ENCODE measurements at regions not wholly inside any gene's neighbourhood (a gene's known extent, or its start where the extent isn't known, plus 50 kb on each side); places are given as distances from the start of the nearest gene placed in this dataset.

DNA sequence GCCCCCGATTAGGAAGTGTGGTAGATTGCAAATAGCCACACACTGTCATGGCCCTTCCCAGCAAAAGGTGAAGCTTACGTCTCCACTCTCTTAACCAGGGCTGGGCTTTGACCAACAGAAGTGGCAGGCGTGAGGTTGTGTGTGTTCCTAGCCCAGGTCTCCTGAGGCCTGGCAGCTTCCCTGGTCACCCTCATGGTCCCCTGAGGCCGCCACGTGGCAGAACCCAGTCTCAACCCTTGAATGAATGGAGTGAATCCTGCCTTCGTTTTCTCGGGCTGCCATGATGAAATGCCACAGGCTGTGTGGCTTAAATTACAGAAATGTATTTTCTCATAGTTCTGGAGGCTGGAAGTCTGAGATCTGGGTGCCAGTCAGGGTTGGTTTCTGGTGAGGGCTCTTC, 370.4 kb downstream of the IRX2 start:
- H3K9me3 Mint-ChIP-seq = no peaks in the 10 kb centered on the region

GRCh38 chr5:2378976-2379375, 372.5 kb downstream of the IRX2 start:
- H3K36me3 Mint-ChIP-seq (ENCODE audit: low read depth) = no peaks in the 10 kb centered on the region
- H3K27me3 Mint-ChIP-seq (ENCODE audit: low read depth) = no peaks in the 10 kb centered on the region
- H3K4me3 Mint-ChIP-seq = no peak overlapping the region
- H3K4me1 Mint-ChIP-seq (ENCODE audit: low read depth) = no peaks in the 10 kb centered on the region
- H3K27ac Mint-ChIP-seq = no peak overlapping the region
- no peak for DNase-seq (ENCODE audit: low spot score)
- H3K9me3 Mint-ChIP-seq = no peaks in the 10 kb centered on the region

More for the DNA sequence above, 370.4 kb downstream of the IRX2 start:
- Mint-ChIP-seq H3K27me3 (ENCODE audit: low read depth) (no peaks in the 10 kb centered on the region), H3K27ac (no peak overlapping the region), H3K36me3 (ENCODE audit: low read depth) (no peaks in the 10 kb centered on the region), H3K4me3 (no peak overlapping the region), H3K4me1 (ENCODE audit: low read depth) (no peaks in the 10 kb centered on the region)
- DNase-seq (ENCODE audit: low spot score) = no peak

DNA sequence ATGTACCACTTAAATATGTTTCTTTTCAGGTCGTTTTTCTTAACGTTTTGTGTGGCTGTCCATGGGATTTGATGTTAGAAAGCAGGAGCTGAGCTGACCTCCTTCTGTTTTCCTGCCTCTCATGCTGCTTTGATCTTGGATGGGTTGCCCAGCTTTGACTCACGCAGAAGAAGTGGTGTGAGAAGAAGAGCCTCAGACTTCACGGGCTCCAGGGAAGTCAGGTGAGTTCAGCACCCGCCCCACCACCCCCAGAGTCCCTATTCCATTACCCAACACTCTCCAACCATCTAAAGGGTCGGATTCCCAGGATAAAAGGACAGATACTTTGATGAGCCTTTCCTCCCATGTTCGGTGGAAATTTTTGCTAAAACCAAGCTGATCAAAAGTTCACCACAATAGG, 373.4 kb downstream of the IRX2 start:
- Mint-ChIP-seq H3K4me3 (no peak overlapping the region), H3K27ac (no peak overlapping the region), H3K9me3 (peaks cover 4% of the 10 kb centered on the region), H3K27me3 (ENCODE audit: low read depth) (no peaks in the 10 kb centered on the region), H3K4me1 (ENCODE audit: low read depth) (no peaks in the 10 kb centered on the region), H3K36me3 (ENCODE audit: low read depth) (no peaks in the 10 kb centered on the region)
- no peak for DNase-seq (ENCODE audit: low spot score)

DNA sequence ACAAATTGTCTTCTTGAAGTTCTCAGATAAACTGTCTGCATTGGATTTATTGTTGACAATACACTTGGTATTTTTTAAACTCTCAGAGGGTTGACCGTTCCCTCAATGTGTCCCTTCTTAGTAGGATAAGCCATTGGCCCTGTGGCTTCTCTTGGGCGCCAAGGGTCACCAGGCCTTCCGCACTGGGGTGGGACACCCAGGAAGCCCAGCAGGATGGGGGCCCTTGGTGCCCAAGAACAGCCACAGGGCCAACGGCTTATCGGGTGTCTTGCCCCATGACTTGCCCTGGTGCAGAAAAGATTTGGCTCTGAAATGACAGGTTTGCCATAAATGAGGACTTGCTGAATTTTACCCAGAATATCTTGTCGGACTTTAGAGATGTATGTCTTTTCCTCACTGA, 375.0 kb downstream of the IRX2 start:
- Mint-ChIP-seq H3K27ac (no peak overlapping the region), H3K36me3 (ENCODE audit: low read depth) (no peaks in the 10 kb centered on the region), H3K9me3 (peaks cover 16% of the 10 kb centered on the region), H3K27me3 (ENCODE audit: low read depth) (no peaks in the 10 kb centered on the region), H3K4me3 (no peak overlapping the region), H3K4me1 (ENCODE audit: low read depth) (no peaks in the 10 kb centered on the region)
- no peak for DNase-seq (ENCODE audit: low spot score)

- no peaks in the 10 kb centered on the region for H3K4me1 Mint-ChIP-seq (ENCODE audit: low read depth)
These were observed 375.7 kb downstream of the IRX2 start for GRCh38 chr5:2375757-2376250.

DNA sequence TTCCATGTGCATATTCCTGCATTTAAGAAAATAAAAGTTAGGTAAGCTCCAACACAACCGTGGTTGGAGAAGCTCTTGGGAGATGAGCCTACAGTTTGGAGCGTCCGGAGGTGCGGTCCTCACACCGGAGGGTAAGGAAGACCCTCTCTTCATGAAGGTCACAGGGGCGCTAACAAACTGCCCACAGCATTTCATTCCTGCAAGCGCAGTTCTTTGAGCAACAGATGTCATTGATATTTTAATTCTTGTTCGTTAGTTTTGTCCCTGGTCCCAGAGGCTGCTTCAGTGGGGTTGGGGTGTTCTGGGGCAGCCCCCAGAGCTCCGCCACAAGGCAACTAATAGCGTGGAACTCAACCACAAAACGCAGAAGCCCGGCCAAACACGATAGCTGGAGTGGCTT, 376.2 kb downstream of the IRX2 start:
- Mint-ChIP-seq H3K4me3 (no peak overlapping the region), H3K9me3 (peaks cover 16% of the 10 kb centered on the region), H3K4me1 (ENCODE audit: low read depth) (no peaks in the 10 kb centered on the region), H3K36me3 (ENCODE audit: low read depth) (no peaks in the 10 kb centered on the region), H3K27me3 (ENCODE audit: low read depth) (no peaks in the 10 kb centered on the region), H3K27ac (no peak overlapping the region)
- no peak for DNase-seq (ENCODE audit: low spot score)

More at GRCh38 chr5:2375757-2376250, 375.7 kb downstream of the IRX2 start:
- no peak for DNase-seq (ENCODE audit: low spot score)
- H3K27ac Mint-ChIP-seq = no peak overlapping the region
- peaks cover 16% of the 10 kb centered on the region for H3K9me3 Mint-ChIP-seq
- no peaks in the 10 kb centered on the region for H3K27me3 Mint-ChIP-seq (ENCODE audit: low read depth)
- no peaks in the 10 kb centered on the region for H3K36me3 Mint-ChIP-seq (ENCODE audit: low read depth)
- no peak overlapping the region for H3K4me3 Mint-ChIP-seq

- DNase-seq (ENCODE audit: low spot score) = no peak
- Mint-ChIP-seq H3K4me1 (ENCODE audit: low read depth) (no peaks in the 10 kb centered on the region), H3K27ac (no peak overlapping the region), H3K36me3 (ENCODE audit: low read depth) (peaks cover under 1% of the 10 kb centered on the region), H3K27me3 (ENCODE audit: low read depth) (no peaks in the 10 kb centered on the region), H3K4me3 (no peak overlapping the region), H3K9me3 (peaks cover 18% of the 10 kb centered on the region)
These were observed 376.8 kb downstream of the IRX2 start for GRCh38 chr5:2374703-2375102.

DNA sequence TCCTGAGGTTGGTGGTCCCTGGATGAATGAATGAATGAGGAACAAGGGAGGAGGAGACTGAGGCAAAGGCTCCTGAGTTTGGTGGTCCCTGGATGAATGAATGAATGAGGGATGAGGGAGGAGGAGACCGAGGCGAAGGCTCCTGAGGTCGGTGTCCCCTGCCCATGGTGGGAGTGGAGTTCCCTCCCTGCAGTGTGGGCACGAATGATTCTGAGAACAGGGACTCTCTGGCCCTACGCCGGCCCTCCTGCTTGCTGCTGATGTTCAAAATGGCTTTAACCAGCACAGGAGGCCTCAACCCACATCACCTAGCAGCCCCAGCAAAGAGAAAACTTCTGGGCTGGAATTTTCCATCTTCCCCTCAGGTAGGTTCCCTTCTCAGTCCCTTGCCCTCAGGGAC, 377.8 kb downstream of the IRX2 start:
- H3K27ac Mint-ChIP-seq = no peak overlapping the region
- no peaks in the 10 kb centered on the region for H3K4me1 Mint-ChIP-seq (ENCODE audit: low read depth)
- no peak overlapping the region for H3K4me3 Mint-ChIP-seq
- peaks cover 1% of the 10 kb centered on the region for H3K36me3 Mint-ChIP-seq (ENCODE audit: low read depth)
- DNase-seq (ENCODE audit: low spot score) = no peak
- H3K9me3 Mint-ChIP-seq = peaks cover 22% of the 10 kb centered on the region
- H3K27me3 Mint-ChIP-seq (ENCODE audit: low read depth) = no peaks in the 10 kb centered on the region

GRCh38 chr5:2371419-2371710, 380.1 kb downstream of the IRX2 start:
- Mint-ChIP-seq H3K4me3 (no peak overlapping the region), H3K4me1 (ENCODE audit: low read depth) (no peaks in the 10 kb centered on the region), H3K9me3 (peaks cover 22% of the 10 kb centered on the region), H3K27ac (no peak overlapping the region), H3K36me3 (ENCODE audit: low read depth) (peaks cover 1% of the 10 kb centered on the region), H3K27me3 (ENCODE audit: low read depth) (no peaks in the 10 kb centered on the region)
- DNase-seq (ENCODE audit: low spot score) = no peak

DNA sequence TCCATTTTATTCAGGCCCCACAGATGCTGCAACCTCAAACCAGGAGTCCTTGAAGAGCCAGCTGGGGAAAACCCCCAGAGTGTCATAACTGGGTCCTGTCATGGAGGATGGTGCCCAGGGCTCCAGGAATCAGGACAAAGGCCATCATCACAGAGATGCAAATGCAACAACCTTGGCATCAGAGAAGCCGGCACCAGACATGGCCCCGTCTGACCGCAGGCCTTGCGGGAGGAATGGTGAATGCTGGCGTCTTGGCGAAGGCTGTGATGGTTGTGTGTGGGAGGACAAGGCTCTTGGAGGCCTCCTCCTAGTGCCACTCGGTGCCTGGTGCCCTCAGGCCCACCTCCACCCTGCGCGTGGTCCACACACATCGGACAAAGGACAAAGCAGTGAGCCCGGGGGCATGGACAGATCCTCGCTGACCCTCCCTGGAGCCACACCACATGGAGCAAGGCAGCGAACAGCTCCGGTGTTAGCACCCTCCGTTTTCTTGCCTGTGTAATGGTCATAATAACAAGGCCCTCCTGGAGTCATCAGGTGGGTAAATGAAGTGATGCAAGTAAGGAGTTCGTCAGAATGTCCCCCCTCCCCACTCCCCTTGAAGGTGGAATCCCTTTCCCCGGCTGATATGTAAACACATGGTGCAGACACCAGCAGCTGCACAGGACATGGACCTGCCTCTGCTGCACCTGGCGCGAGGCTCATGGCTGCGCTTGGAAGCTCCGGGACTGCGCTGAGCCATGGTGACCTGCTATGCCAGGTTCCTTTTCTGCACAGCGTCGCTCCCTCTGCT, 380.7 kb downstream of the IRX2 start:
- no peak overlapping the region for H3K4me3 Mint-ChIP-seq
- H3K27me3 Mint-ChIP-seq (ENCODE audit: low read depth) = no peaks in the 10 kb centered on the region
- peaks cover 1% of the 10 kb centered on the region for H3K36me3 Mint-ChIP-seq (ENCODE audit: low read depth)
- no peak overlapping the region for H3K27ac Mint-ChIP-seq
- H3K4me1 Mint-ChIP-seq (ENCODE audit: low read depth) = no peaks in the 10 kb centered on the region
- no peak for DNase-seq (ENCODE audit: low spot score)
- peaks cover 22% of the 10 kb centered on the region for H3K9me3 Mint-ChIP-seq

DNA sequence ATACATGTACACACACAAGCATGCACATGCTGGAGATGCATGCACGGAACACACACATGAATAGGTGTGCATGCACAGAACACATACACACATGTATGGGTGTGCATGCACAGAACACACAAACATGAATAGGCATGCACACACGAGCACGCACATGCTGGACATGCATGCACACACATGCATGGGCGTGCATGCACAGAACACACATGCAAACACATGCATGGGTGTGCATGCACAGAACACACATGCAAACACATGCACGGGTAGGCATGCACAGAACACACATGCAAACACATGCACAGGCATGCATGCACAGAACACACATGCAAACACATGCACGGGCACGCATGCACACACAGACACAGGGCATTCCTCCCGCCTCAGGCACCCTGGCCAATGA, 382.3 kb downstream of the IRX2 start:
- peaks cover 1% of the 10 kb centered on the region for H3K36me3 Mint-ChIP-seq (ENCODE audit: low read depth)
- no peaks in the 10 kb centered on the region for H3K27me3 Mint-ChIP-seq (ENCODE audit: low read depth)
- H3K9me3 Mint-ChIP-seq = peaks cover 33% of the 10 kb centered on the region
- H3K4me3 Mint-ChIP-seq = no peak overlapping the region
- no peak for DNase-seq (ENCODE audit: low spot score)
- H3K27ac Mint-ChIP-seq = no peak overlapping the region
- H3K4me1 Mint-ChIP-seq (ENCODE audit: low read depth) = no peaks in the 10 kb centered on the region

DNA sequence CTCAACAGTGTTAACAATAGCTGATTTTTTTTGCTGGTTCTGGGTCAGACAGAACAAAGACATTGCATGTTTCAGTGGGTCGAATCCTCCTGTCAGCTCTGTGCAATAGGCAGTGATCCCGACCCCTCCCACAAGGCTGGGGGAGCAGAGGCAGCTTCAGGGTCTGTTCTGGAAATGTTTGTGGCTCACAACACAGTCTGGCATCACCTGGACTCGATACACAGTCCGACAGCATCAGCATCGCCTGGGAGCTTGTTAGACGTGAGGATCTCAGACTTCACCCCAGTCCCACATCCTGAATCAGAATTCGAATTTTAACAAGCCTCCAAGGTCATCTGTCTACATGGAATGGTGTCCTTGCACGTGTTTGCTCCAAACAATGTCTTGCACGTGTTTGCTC, 384.7 kb downstream of the IRX2 start:
- Mint-ChIP-seq H3K27ac (no peak overlapping the region), H3K36me3 (ENCODE audit: low read depth) (peaks cover 1% of the 10 kb centered on the region), H3K27me3 (ENCODE audit: low read depth) (no peaks in the 10 kb centered on the region), H3K9me3 (peaks cover 23% of the 10 kb centered on the region), H3K4me3 (no peak overlapping the region), H3K4me1 (ENCODE audit: low read depth) (no peaks in the 10 kb centered on the region)
- no peak for DNase-seq (ENCODE audit: low spot score)

GRCh38 chr5:2357309-2357708, 394.2 kb downstream of the IRX2 start:
- H3K4me3 Mint-ChIP-seq = no peak overlapping the region
- no peak overlapping the region for H3K27ac Mint-ChIP-seq
- H3K27me3 Mint-ChIP-seq (ENCODE audit: low read depth) = no peaks in the 10 kb centered on the region
- peaks cover 4% of the 10 kb centered on the region for H3K9me3 Mint-ChIP-seq
- no peaks in the 10 kb centered on the region for H3K4me1 Mint-ChIP-seq (ENCODE audit: low read depth)
- DNase-seq (ENCODE audit: low spot score) = no peak
- H3K36me3 Mint-ChIP-seq (ENCODE audit: low read depth) = no peaks in the 10 kb centered on the region

DNA sequence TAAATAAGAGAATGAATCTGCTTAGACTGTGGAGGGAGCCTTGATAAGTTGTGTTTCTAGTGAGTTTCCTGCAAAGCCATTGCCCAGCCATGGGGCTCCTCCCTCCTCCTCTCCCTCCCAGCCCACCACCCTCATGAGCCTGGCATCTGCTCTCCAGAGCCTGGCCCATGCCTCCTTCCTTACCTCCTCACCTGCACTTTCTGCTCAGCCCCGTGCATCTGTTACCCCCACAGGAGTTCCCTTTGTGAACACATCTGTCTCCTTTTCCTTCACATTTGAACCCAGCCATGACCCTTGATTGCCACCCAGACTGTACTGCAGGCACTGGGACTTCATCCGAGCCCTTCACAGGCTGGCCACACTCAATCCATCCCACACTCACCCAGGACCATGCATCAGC, 395.6 kb downstream of the IRX2 start:
- Mint-ChIP-seq H3K4me3 (no peak overlapping the region), H3K27me3 (ENCODE audit: low read depth) (no peaks in the 10 kb centered on the region), H3K9me3 (peaks cover 9% of the 10 kb centered on the region), H3K36me3 (ENCODE audit: low read depth) (no peaks in the 10 kb centered on the region), H3K4me1 (ENCODE audit: low read depth) (no peaks in the 10 kb centered on the region), H3K27ac (no peak overlapping the region)
- DNase-seq (ENCODE audit: low spot score) = no peak

- Mint-ChIP-seq H3K9me3 (peaks cover 14% of the 10 kb centered on the region), H3K4me1 (ENCODE audit: low read depth) (no peaks in the 10 kb centered on the region)
These were observed 397.5 kb downstream of the IRX2 start for GRCh38 chr5:2353871-2354440.

More at GRCh38 chr5:2353871-2354440, 397.5 kb downstream of the IRX2 start:
- Mint-ChIP-seq H3K27me3 (ENCODE audit: low read depth) (no peaks in the 10 kb centered on the region), H3K36me3 (ENCODE audit: low read depth) (no peaks in the 10 kb centered on the region), H3K4me3 (no peak overlapping the region), H3K27ac (no peak overlapping the region)
- no peak for DNase-seq (ENCODE audit: low spot score)

Measured in T-helper 2 cell treated with Interferon-gamma antibody and Interleukin-4, amounts not matched to agents 5 μg/mL and 100 μg/mL, for 36 hours (primary cell).